H1 (cell line): ENCODE measurements at regions not wholly inside any gene's neighbourhood (a gene's known extent, or its start where the extent isn't known, plus 50 kb on each side); places are given as distances from the start of the nearest gene placed in this dataset.

ENCODE experiments used
- CBX5 ChIP-seq: fragments of 300-800, 300-1000 bp; sonication (generic); IDR thresholded peaks from 2 replicates; pipeline ENCODE4 v1.7.1; 2016; ENCODE audit warnings: antibody characterized with exemption, low read length, low read depth
- CHD2 ChIP-seq: IDR thresholded peaks from 2 replicates; pipeline ENCODE4 v1.6.1; 2012; ENCODE audit warnings: low read length, improper control_type of control experiment
- CREB1 ChIP-seq: IDR thresholded peaks from 2 replicates; pipeline ENCODE4 v1.6.1; 2012; ENCODE audit warnings: inconsistent platforms
- FOSL1 ChIP-seq: IDR thresholded peaks from 2 replicates; pipeline ENCODE4 v1.6.1; 2011; ENCODE audit warnings: mild to moderate bottlenecking, low read depth, low read length, moderate library complexity; ENCODE audit not compliant: insufficient read depth
- SP4 ChIP-seq: IDR thresholded peaks from 2 replicates; pipeline ENCODE4 v1.6.1; 2012; ENCODE audit warnings: low read length, inconsistent platforms
- TAF1 ChIP-seq: IDR thresholded peaks from 2 replicates; pipeline ENCODE4 v1.6.1; 2011; ENCODE audit warnings: mild to moderate bottlenecking, low read depth, low read length
- TF ChIP-seq, protein P1 (sequence below): IDR thresholded peaks from 2 replicates; pipeline ENCODE4 v1.6.1; 2012; ENCODE audit warnings: inconsistent platforms

DNA sequence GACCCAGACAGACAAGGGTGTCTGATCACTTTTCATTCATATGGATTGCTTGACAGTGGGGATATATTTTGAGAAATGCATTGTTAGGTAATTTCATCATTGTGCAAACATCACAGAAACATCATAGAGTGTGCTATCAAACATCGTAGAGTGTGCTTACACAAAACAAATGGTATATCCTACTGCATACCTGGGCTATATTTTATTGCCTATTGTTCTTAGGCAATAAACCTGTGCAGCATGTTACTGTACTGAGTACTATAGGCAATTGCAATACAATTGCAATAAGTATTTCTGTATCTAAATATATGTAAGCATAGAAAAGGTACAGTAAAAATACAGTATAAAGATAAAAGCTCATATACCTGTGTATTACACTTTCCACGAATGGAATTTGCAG lies 319.1 kb downstream of the KIF20B start (continued):
- TF ChIP-seq TAF1 (no peak), CHD2 (no peak), SP4 (no peak), CREB1 (no peak), CBX5 (no peak), FOSL1 (no peak)
- TF ChIP-seq, protein P1, sequence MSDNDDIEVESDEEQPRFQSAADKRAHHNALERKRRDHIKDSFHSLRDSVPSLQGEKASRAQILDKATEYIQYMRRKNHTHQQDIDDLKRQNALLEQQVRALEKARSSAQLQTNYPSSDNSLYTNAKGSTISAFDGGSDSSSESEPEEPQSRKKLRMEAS, result no peak
